Smooth muscle cell (in vitro differentiated cells): ENCODE measurements at regions not wholly inside any gene's neighbourhood (a gene's known extent, or its start where the extent isn't known, plus 50 kb on each side); places are given as distances from the start of the nearest gene placed in this dataset.

ENCODE experiments used
- DNase-seq: peaks from one replicate; lab custom pipeline; 2025; ENCODE audit not compliant: unreplicated experiment; lab: John Stamatoyannopoulos, UW
- H2AFZ ChIP-seq: fragments of 200-600 bp; sonication (generic); 2 replicates; pipeline ENCODE4 v1.6.0; 2016; ENCODE audit warnings: antibody characterized with exemption, low read depth, mild to moderate bottlenecking
- H3F3A ChIP-seq: fragments of 200-600 bp; sonication (generic); 2 replicates; pipeline ENCODE4 v1.6.0; 2017; ENCODE audit warnings: antibody characterized with exemption, low read depth
- H3K27ac ChIP-seq: fragments of 200-600 bp; sonication (generic); 2 replicates; pipeline ENCODE4 v1.5.1; 2016; ENCODE audit warnings: low read depth, mild to moderate bottlenecking
- H3K27me3 ChIP-seq: fragments of 200-600 bp; sonication (generic); 2 replicates; pipeline ENCODE4 v1.6.1; 2016; ENCODE audit warnings: low read depth, mild to moderate bottlenecking
- H3K36me3 ChIP-seq: fragments of 200-600 bp; sonication (generic); 2 replicates; pipeline ENCODE4 v1.5.1; 2016; ENCODE audit warnings: low read depth
- H3K4me1 ChIP-seq: fragments of 200-600 bp; sonication (generic); 2 replicates; pipeline ENCODE4 v1.5.1; 2016; ENCODE audit warnings: low read depth
- H3K4me2 ChIP-seq: fragments of 200-600 bp; sonication (generic); 2 replicates; pipeline ENCODE4 v1.6.0; 2016; ENCODE audit warnings: mild to moderate bottlenecking
- H3K4me3 ChIP-seq: fragments of 200-600 bp; sonication (generic); 2 replicates; pipeline ENCODE4 v1.5.1; 2016; ENCODE audit warnings: mild to moderate bottlenecking
- H3K79me2 ChIP-seq: fragments of 200-600 bp; sonication (generic); 2 replicates; pipeline ENCODE4 v1.6.0; 2016; ENCODE audit warnings: low read depth, mild to moderate bottlenecking
- H3K9ac ChIP-seq: fragments of 200-600 bp; sonication (generic); 2 replicates; pipeline ENCODE4 v1.6.0; 2016; ENCODE audit warnings: low read depth
- H3K9me3 ChIP-seq: fragments of 200-600 bp; sonication (generic); replicated peaks from 2 replicates; pipeline ENCODE4 v1.5.1; 2016; ENCODE audit warnings: low read depth
- H4K20me1 ChIP-seq: fragments of 200-600 bp; sonication (generic); 2 replicates; pipeline ENCODE4 v1.6.0; 2016; ENCODE audit warnings: low read depth
- WGBS: methylation state at CpG from one replicate; pipeline ENCODE4 v1.1.7; 2016; ENCODE audit warnings: low lambda C conversion rate; 5-methylcytosine and 5-hydroxymethylcytosine counted together
- TF ChIP-seq, protein P1 (sequence below): fragments of 200-600 bp; sonication (generic); IDR thresholded peaks from 2 replicates; pipeline ENCODE4 v1.5.1; 2017; ENCODE audit warnings: borderline replicate concordance, mild to moderate bottlenecking, antibody characterized with exemption; ENCODE audit not compliant: insufficient read depth, poor library complexity, severe bottlenecking

- TF ChIP-seq, protein P1, sequence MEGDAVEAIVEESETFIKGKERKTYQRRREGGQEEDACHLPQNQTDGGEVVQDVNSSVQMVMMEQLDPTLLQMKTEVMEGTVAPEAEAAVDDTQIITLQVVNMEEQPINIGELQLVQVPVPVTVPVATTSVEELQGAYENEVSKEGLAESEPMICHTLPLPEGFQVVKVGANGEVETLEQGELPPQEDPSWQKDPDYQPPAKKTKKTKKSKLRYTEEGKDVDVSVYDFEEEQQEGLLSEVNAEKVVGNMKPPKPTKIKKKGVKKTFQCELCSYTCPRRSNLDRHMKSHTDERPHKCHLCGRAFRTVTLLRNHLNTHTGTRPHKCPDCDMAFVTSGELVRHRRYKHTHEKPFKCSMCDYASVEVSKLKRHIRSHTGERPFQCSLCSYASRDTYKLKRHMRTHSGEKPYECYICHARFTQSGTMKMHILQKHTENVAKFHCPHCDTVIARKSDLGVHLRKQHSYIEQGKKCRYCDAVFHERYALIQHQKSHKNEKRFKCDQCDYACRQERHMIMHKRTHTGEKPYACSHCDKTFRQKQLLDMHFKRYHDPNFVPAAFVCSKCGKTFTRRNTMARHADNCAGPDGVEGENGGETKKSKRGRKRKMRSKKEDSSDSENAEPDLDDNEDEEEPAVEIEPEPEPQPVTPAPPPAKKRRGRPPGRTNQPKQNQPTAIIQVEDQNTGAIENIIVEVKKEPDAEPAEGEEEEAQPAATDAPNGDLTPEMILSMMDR, result no peak
- Histone ChIP-seq H3K79me2 (no peaks in the 10 kb centered on the region), H3K4me2 (no peak overlapping the region), H4K20me1 (no peaks in the 10 kb centered on the region), H3F3A (no peaks in the 10 kb centered on the region), H3K4me1 (no peaks in the 10 kb centered on the region), H3K9ac (no peak overlapping the region), H3K4me3 (no peak overlapping the region), H3K9me3 (no peaks in the 10 kb centered on the region), H3K36me3 (no peaks in the 10 kb centered on the region), H3K27ac (peak overlapping the region; percentile 18), H2AFZ (no peak overlapping the region), H3K27me3 (peaks cover 7% of the 10 kb centered on the region)
- DNase-seq, result no peak
- 75% methylated on average over 3 of the region's 3 CpGs for WGBS
These were observed 79.1 kb upstream of the NEUROD6 start for GRCh38 chr7:31419505-31420055.

GRCh38 chr7:31420948-31421347, 80.4 kb upstream of the NEUROD6 start:
- no peaks in the 10 kb centered on the region for H4K20me1 ChIP-seq
- H3K4me1 ChIP-seq, result no peaks in the 10 kb centered on the region
- H3F3A ChIP-seq, result no peaks in the 10 kb centered on the region
- no peak overlapping the region for H3K4me2 ChIP-seq
- no peak overlapping the region for H2AFZ ChIP-seq
- no peak for DNase-seq
- WGBS, result 90% methylated on average over 1 of the region's 1 CpG
- no peak overlapping the region for H3K9ac ChIP-seq
- no peaks in the 10 kb centered on the region for H3K79me2 ChIP-seq
- no peaks in the 10 kb centered on the region for H3K9me3 ChIP-seq
- peaks cover 7% of the 10 kb centered on the region for H3K27me3 ChIP-seq
- H3K4me3 ChIP-seq, result no peak overlapping the region
- H3K27ac ChIP-seq, result no peak overlapping the region
- TF ChIP-seq, protein P1, result no peak
- H3K36me3 ChIP-seq, result no peaks in the 10 kb centered on the region

DNA sequence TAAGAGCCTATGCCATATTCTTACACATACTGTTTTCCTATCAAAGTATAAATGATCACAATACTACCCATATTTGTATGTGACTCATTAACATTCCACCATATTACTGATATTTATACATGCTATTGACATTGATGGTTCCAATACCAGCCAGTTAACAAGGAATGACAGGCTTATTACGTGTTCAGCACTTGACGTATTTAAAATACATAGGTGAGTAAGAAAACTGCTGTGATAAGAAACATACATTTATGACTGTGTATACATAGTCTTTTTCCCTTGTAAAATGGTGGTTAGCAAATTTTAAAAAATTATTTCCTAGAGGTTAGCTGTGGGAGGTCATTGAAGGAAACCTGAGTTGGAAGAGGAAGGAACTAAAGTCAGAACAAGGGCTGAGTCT, 81.1 kb upstream of the NEUROD6 start:
- H3K79me2 ChIP-seq, result no peaks in the 10 kb centered on the region
- no peaks in the 10 kb centered on the region for H4K20me1 ChIP-seq
- no peaks in the 10 kb centered on the region for H3K36me3 ChIP-seq
- TF ChIP-seq, protein P1, result no peak
- no peak overlapping the region for H3K4me2 ChIP-seq
- H2AFZ ChIP-seq, result no peak overlapping the region
- no peaks in the 10 kb centered on the region for H3K9me3 ChIP-seq
- DNase-seq, result no peak
- H3K27ac ChIP-seq, result no peak overlapping the region
- H3F3A ChIP-seq, result no peaks in the 10 kb centered on the region
- no peak overlapping the region for H3K4me3 ChIP-seq
- WGBS, result 88% methylated on average over 2 of the region's 2 CpGs
- H3K4me1 ChIP-seq, result no peaks in the 10 kb centered on the region
- H3K27me3 ChIP-seq, result peaks cover 7% of the 10 kb centered on the region
- no peak overlapping the region for H3K9ac ChIP-seq

- Histone ChIP-seq H3K79me2 (no peaks in the 10 kb centered on the region), H3K36me3 (no peaks in the 10 kb centered on the region), H3K4me3 (no peak overlapping the region), H3F3A (no peaks in the 10 kb centered on the region), H3K4me2 (no peak overlapping the region), H3K4me1 (no peaks in the 10 kb centered on the region), H3K27me3 (peaks cover 7% of the 10 kb centered on the region), H3K9me3 (no peaks in the 10 kb centered on the region), H3K27ac (no peak overlapping the region), H2AFZ (no peak overlapping the region), H4K20me1 (no peaks in the 10 kb centered on the region), H3K9ac (no peak overlapping the region)
- no peak for DNase-seq
- TF ChIP-seq, protein P1, result no peak
These were observed 83.5 kb upstream of the NEUROD6 start for GRCh38 chr7:31423994-31424393.
